ENCODE measurements at regions not wholly inside any gene's neighbourhood (a gene's known extent, or its start where the extent isn't known, plus 50 kb on each side); places are given as distances from the start of the nearest gene placed in this dataset.
"Not testable (repeated sequence)": the region's sequence is repeated elsewhere in the genome, so short reads cannot be mapped to it uniquely, and the experiment has no call there.

- not testable (repeated sequence) for H3K9me3 Mint-ChIP-seq; H3K36me3 Mint-ChIP-seq (ENCODE audit: low read depth); H3K4me1 Mint-ChIP-seq; H3K27me3 Mint-ChIP-seq (ENCODE audit: low read depth); H3K27ac Mint-ChIP-seq; H3K4me3 Mint-ChIP-seq
Measured at GRCh38 chr4:9110700-9111099, 59.5 kb upstream of the FAM90A26 start.

GRCh38 chr4:9103148-9103524 lies 67.1 kb upstream of the FAM90A26 start:
- not testable (repeated sequence) for H3K36me3 Mint-ChIP-seq (ENCODE audit: low read depth); H3K4me1 Mint-ChIP-seq; H3K4me3 Mint-ChIP-seq
- H3K27ac Mint-ChIP-seq, result peak overlapping the region in 1 of 3 experiments; percentile 35
- H3K9me3 Mint-ChIP-seq, result peaks cover 14% of the 10 kb centered on the region
- peak; percentile 13 to 28 (median 27) for TF ChIP-seq CTCF (IDR thresholded peaks at IDR 0.05; ENCODE audit: unreplicated experiment in 3 of 3)
- H3K27me3 Mint-ChIP-seq (ENCODE audit: low read depth), result peaks cover 11% of the 10 kb centered on the region

GRCh38 chr4:9102471-9103147 lies 67.6 kb upstream of the FAM90A26 start:
- H3K4me3 Mint-ChIP-seq; H3K4me1 Mint-ChIP-seq; H3K36me3 Mint-ChIP-seq (ENCODE audit: low read depth): not testable (repeated sequence)
- Mint-ChIP-seq H3K27ac (peak overlapping the region in 1 of 3 experiments; percentile 35), H3K27me3 (ENCODE audit: low read depth) (peaks cover 11% of the 10 kb centered on the region), H3K9me3 (peaks cover 16% of the 10 kb centered on the region)

GRCh38 chr4:9096330-9096729 lies 73.9 kb upstream of the FAM90A26 start:
- not testable (repeated sequence) for H3K4me3 Mint-ChIP-seq; H3K27me3 Mint-ChIP-seq (ENCODE audit: low read depth); H3K27ac Mint-ChIP-seq; H3K36me3 Mint-ChIP-seq (ENCODE audit: low read depth); H3K4me1 Mint-ChIP-seq
- H3K9me3 Mint-ChIP-seq, result peaks cover 50% of the 10 kb centered on the region

- peaks cover 36% of the 10 kb centered on the region for H3K9me3 Mint-ChIP-seq
- H3K4me1 Mint-ChIP-seq; H3K4me3 Mint-ChIP-seq; H3K36me3 Mint-ChIP-seq (ENCODE audit: low read depth); H3K27ac Mint-ChIP-seq; H3K27me3 Mint-ChIP-seq (ENCODE audit: low read depth): not testable (repeated sequence)
Measured at GRCh38 chr4:9078796-9079195, 91.4 kb upstream of the FAM90A26 start.

- not testable (repeated sequence) for H3K27ac Mint-ChIP-seq; H3K4me3 Mint-ChIP-seq; H3K4me1 Mint-ChIP-seq; H3K27me3 Mint-ChIP-seq (ENCODE audit: low read depth); H3K36me3 Mint-ChIP-seq (ENCODE audit: low read depth)
- peaks cover 29% of the 10 kb centered on the region for H3K9me3 Mint-ChIP-seq
Measured at GRCh38 chr4:9076974-9077373, 93.2 kb upstream of the FAM90A26 start.

GRCh38 chr4:9076486-9076885 lies 93.7 kb upstream of the FAM90A26 start:
- H3K4me1 Mint-ChIP-seq; H3K4me3 Mint-ChIP-seq; H3K27ac Mint-ChIP-seq; H3K36me3 Mint-ChIP-seq (ENCODE audit: low read depth); H3K27me3 Mint-ChIP-seq (ENCODE audit: low read depth): not testable (repeated sequence)
- H3K9me3 Mint-ChIP-seq, result peaks cover 26% of the 10 kb centered on the region

GRCh38 chr4:9073371-9073770 lies 96.8 kb upstream of the FAM90A26 start:
- H3K4me1 Mint-ChIP-seq; H3K4me3 Mint-ChIP-seq; H3K36me3 Mint-ChIP-seq (ENCODE audit: low read depth); H3K27me3 Mint-ChIP-seq (ENCODE audit: low read depth): not testable (repeated sequence)
- Mint-ChIP-seq H3K9me3 (peaks cover 28% of the 10 kb centered on the region), H3K27ac (peak overlapping the region in 1 of 3 experiments; percentile 2)

- H3K9me3 Mint-ChIP-seq, result peaks cover 31% of the 10 kb centered on the region
- not testable (repeated sequence) for H3K4me3 Mint-ChIP-seq; H3K36me3 Mint-ChIP-seq (ENCODE audit: low read depth); H3K27me3 Mint-ChIP-seq (ENCODE audit: low read depth); H3K4me1 Mint-ChIP-seq
- peak overlapping the region in 1 of 3 experiments; percentile 2 for H3K27ac Mint-ChIP-seq
Measured at GRCh38 chr4:9072521-9073220, 97.5 kb upstream of the FAM90A26 start.

GRCh38 chr4:9067923-9068322 lies 102.3 kb upstream of the FAM90A26 start:
- not testable (repeated sequence) for H3K27me3 Mint-ChIP-seq (ENCODE audit: low read depth); H3K36me3 Mint-ChIP-seq (ENCODE audit: low read depth); H3K4me3 Mint-ChIP-seq; H3K4me1 Mint-ChIP-seq; H3K27ac Mint-ChIP-seq
- H3K9me3 Mint-ChIP-seq, result peaks cover 48% of the 10 kb centered on the region

GRCh38 chr4:9063612-9064011 lies 106.6 kb upstream of the FAM90A26 start:
- not testable (repeated sequence) for H3K36me3 Mint-ChIP-seq (ENCODE audit: low read depth); H3K27me3 Mint-ChIP-seq (ENCODE audit: low read depth); H3K4me3 Mint-ChIP-seq; H3K4me1 Mint-ChIP-seq; H3K27ac Mint-ChIP-seq
- H3K9me3 Mint-ChIP-seq, result peaks cover 42% of the 10 kb centered on the region

GRCh38 chr4:9024866-9025265 lies 145.3 kb upstream of the FAM90A26 start:
- H3K9me3 Mint-ChIP-seq, result peaks cover 20% of the 10 kb centered on the region
- not testable (repeated sequence) for H3K27ac Mint-ChIP-seq; H3K4me1 Mint-ChIP-seq; H3K4me3 Mint-ChIP-seq; H3K27me3 Mint-ChIP-seq (ENCODE audit: low read depth); H3K36me3 Mint-ChIP-seq (ENCODE audit: low read depth)

GRCh38 chr4:9009792-9010191 lies 138.2 kb upstream of the HMX1 start:
- H3K27me3 Mint-ChIP-seq (ENCODE audit: low read depth); H3K36me3 Mint-ChIP-seq (ENCODE audit: low read depth); H3K27ac Mint-ChIP-seq; H3K4me1 Mint-ChIP-seq; H3K4me3 Mint-ChIP-seq: not testable (repeated sequence)
- peaks cover 11% of the 10 kb centered on the region for H3K9me3 Mint-ChIP-seq

GRCh38 chr4:9008407-9008806 lies 136.8 kb upstream of the HMX1 start:
- H3K27ac Mint-ChIP-seq; H3K4me3 Mint-ChIP-seq; H3K27me3 Mint-ChIP-seq (ENCODE audit: low read depth); H3K4me1 Mint-ChIP-seq; H3K9me3 Mint-ChIP-seq; H3K36me3 Mint-ChIP-seq (ENCODE audit: low read depth): not testable (repeated sequence)
